Nucleus accumbens (tissue), 56 donors: ENCODE measurements at regions not wholly inside any gene's neighbourhood (a gene's known extent, or its start where the extent isn't known, plus 50 kb on each side); places are given as distances from the start of the nearest gene placed in this dataset.
"Not testable (repeated sequence)": the region's sequence is repeated elsewhere in the genome, so short reads cannot be mapped to it uniquely, and the experiment has no call there.

Experiments used
- DNase-seq, 56 donors: peaks; one replicate each; lab custom pipeline; 2025; lab: John Stamatoyannopoulos, UW

GRCh38 chr4:14903321-14903720, 99.0 kb upstream of the CPEB2 start:
- no peak for DNase-seq

- DNase-seq = no peak
These were observed 95.5 kb upstream of the CPEB2 start for GRCh38 chr4:14906805-14907204.

GRCh38 chr4:14908635-14909034, 93.6 kb upstream of the CPEB2 start:
- DNase-seq = no peak

GRCh38 chr4:14910411-14910810, 91.9 kb upstream of the CPEB2 start:
- DNase-seq = no peak

GRCh38 chr4:14912426-14912825, 89.9 kb upstream of the CPEB2 start:
- DNase-seq = no peak

- no peak for DNase-seq
These were observed 87.3 kb upstream of the CPEB2 start for GRCh38 chr4:14915018-14915417.

GRCh38 chr4:14916554-14917297, 85.6 kb upstream of the CPEB2 start:
- DNase-seq = peak in 7 of 56 donors; percentile 3 to 54 (median 13)

GRCh38 chr4:14917298-14917633, 85.0 kb upstream of the CPEB2 start:
- no peak for DNase-seq

GRCh38 chr4:14918336-14918735, 83.9 kb upstream of the CPEB2 start:
- peak in 18 of 56 donors; percentile 2 to 23 (median 12) for DNase-seq

GRCh38 chr4:14919785-14920184, 82.5 kb upstream of the CPEB2 start:
- DNase-seq = no peak

GRCh38 chr4:14920237-14920636, 82.0 kb upstream of the CPEB2 start:
- DNase-seq = no peak

GRCh38 chr4:14920759-14921320, 81.4 kb upstream of the CPEB2 start:
- no peak for DNase-seq

- not testable (repeated sequence) for DNase-seq
These were observed 80.5 kb upstream of the CPEB2 start for GRCh38 chr4:14921781-14922180.

- no peak for DNase-seq
These were observed 78.0 kb upstream of the CPEB2 start for GRCh38 chr4:14924076-14924811.

GRCh38 chr4:14924812-14925344, 77.4 kb upstream of the CPEB2 start:
- DNase-seq = no peak

- no peak for DNase-seq
These were observed 76.8 kb upstream of the CPEB2 start for GRCh38 chr4:14925471-14925870.

GRCh38 chr4:14926368-14926767, 75.9 kb upstream of the CPEB2 start:
- no peak for DNase-seq

- peak in 9 of 56 donors; percentile 2 to 40 (median 5) for DNase-seq
These were observed 74.2 kb upstream of the CPEB2 start for GRCh38 chr4:14928035-14928434.

- no peak for DNase-seq
These were observed 72.6 kb upstream of the CPEB2 start for GRCh38 chr4:14929669-14930068.

GRCh38 chr4:14934704-14935390, 67.4 kb upstream of the CPEB2 start:
- peak in 1 of 56 donors; percentile 0 for DNase-seq

GRCh38 chr4:14943749-14944148, 58.5 kb upstream of the CPEB2 start:
- no peak for DNase-seq
